A172 (cell line): ENCODE measurements at regions not wholly inside any gene's neighbourhood (a gene's known extent, or its start where the extent isn't known, plus 50 kb on each side); places are given as distances from the start of the nearest gene placed in this dataset.
A peak's percentile ranks its signal among the peaks of the same experiment; 100 is the strongest.

Experiments used
- DNase-seq: peaks from one replicate; pipeline ENCODE4 v3.0.0-alpha.2; 2015; ENCODE audit warnings: low spot score

- DNase-seq, result no peak
Observed at GRCh38 chr13:91167706-91168385, 179.6 kb upstream of the MIR17HG start.

GRCh38 chr13:91168386-91168711, 179.1 kb upstream of the MIR17HG start:
- DNase-seq, result no peak

GRCh38 chr13:91169321-91170050, 178.0 kb upstream of the MIR17HG start:
- no peak for DNase-seq

GRCh38 chr13:91172160-91172559, 175.3 kb upstream of the MIR17HG start:
- DNase-seq, result no peak

DNA sequence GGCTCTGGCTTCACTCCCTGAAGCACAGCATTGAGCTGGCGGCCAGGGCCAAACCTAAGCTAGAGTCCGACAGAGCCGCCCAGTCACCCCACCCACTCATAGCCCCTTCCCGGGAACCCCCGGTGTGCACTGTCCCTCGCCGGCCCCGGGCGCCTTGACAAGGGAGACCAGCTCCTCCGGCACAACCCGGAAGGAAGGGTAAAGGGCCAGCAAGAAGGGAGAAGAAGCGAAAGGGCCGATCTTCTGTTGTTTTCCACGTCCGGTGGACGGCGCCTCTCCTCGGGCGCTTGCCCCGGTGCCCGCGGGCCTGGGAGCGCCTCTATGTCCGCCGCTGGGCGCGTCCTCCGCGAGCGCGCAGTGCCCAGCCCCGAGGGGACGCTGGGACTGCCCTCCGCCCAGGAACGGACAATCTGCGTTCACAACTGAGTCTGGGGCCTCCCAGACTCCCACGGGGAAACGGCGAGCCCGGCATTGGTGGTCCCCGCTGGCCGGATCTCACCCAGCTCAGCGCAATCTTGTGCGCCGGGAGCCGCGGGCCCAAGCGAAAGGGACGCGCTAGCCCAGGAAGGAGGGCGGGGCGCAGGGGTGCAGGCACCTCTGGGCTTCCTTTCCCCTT, 172.5 kb upstream of the MIR17HG start:
- DNase-seq, result no peak

- DNase-seq, result no peak
Observed at GRCh38 chr13:91178099-91178498, 169.4 kb upstream of the MIR17HG start.

GRCh38 chr13:91181892-91182291, 165.6 kb upstream of the MIR17HG start:
- no peak for DNase-seq

DNA sequence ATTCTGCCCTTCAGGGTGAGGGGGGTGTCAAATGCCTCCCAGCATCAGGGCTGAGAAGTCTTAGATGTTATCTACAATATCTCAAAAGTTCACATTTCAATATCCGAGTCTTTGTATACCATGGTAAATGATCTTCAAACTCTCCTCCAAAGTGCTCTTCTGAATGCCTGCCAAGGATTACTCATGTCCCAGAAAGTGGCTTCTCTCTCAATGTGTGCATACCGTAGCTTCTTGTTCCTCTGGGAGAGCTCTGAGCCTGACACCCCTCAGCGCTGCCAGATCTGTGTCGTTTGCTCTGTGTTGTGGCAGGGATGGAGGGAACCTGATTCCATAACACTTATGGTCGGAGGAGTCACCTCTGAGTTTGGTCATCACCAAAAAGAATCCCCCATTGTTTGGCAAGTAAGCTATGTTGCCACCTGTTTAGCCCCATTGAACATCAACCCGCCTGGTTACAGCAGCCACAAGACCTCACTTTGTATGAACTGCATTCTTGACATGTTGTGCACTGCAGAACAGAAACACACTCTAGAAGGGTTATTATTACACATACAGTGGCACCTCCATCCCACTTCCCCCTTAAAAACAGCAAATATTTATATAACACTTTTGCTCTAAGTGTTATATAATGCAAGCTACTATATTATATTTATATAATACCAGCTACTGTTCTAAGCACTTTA, 163.1 kb upstream of the MIR17HG start:
- DNase-seq, result no peak

- peak; percentile 8 for DNase-seq
Observed at GRCh38 chr13:91185294-91185863, 162.1 kb upstream of the MIR17HG start.

DNA sequence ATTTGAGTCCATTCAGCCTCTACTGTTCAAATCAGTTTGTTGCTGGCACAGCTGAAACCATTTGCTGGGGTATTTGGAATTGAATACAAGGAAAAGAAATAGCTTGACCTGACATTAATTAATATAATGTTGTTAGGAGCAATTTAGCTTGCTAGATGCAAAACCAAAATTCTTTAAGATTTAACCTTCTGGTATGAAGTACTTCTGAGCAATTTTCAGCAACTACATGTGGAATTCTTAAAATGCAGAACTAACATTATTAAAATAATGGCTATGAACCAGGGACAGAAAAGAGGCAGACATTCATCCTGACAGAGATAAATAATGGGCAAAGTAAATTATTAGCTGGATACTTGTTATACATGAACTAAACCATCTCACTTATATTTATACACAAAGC, 160.0 kb upstream of the MIR17HG start:
- no peak for DNase-seq

DNA sequence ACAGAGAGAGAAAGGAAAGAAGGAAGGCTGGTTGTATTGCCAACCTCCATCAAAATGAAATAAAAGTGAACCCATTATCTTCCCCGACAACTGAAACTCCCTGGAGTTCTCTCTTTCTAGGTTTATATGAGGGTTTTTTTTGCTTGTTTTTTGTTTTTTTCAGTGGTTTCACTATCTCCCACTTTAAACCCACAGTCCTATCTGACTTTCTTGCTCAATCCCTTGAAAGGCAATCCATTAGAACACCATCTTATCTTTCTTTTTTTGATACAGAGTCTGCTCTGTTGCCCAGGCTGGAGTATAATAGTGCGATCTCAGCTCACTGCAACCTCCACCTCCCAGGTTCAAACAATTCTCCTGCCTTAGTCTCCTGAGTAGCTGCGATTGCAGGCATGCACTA, 158.0 kb upstream of the MIR17HG start:
- no peak for DNase-seq

- DNase-seq, result no peak
Observed at GRCh38 chr13:91193358-91193757, 154.1 kb upstream of the MIR17HG start.

DNA sequence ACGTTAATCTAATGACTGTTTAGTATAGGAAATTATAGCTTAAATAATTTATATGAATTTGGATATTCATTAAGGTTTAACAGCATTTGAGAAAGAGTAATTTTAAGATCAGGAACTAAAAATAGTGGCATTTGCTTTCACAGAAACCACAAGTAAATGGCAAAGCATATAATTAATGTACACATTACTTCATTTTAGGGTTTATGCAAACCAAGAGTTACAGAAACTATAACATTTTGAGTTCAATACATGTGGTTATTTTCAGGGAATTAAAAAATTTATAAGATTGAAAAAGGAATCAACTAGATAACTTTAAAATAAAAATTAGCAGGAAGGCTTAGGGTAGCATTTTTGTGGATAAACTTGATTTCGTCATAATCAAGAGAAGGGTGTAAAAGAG, 151.7 kb upstream of the MIR17HG start:
- DNase-seq, result no peak

DNA sequence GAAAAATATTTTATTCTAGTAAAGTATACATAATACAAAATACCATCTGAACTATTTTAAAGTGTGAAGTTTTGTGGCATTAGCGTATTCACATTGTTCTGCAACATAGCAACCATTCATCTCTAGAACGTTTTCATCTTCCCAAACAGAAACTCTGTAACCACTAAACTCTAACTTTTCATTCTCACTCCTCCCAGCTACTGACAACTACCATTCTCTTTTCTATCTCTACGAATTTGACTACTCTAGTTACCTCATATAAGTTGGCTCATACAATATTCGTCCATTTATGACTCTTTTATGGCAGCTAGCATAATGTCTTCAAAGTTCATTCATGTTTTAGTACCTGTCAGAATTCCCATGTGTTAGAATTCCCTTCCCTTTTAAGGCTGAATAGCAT, 150.5 kb upstream of the MIR17HG start:
- DNase-seq, result no peak

DNA sequence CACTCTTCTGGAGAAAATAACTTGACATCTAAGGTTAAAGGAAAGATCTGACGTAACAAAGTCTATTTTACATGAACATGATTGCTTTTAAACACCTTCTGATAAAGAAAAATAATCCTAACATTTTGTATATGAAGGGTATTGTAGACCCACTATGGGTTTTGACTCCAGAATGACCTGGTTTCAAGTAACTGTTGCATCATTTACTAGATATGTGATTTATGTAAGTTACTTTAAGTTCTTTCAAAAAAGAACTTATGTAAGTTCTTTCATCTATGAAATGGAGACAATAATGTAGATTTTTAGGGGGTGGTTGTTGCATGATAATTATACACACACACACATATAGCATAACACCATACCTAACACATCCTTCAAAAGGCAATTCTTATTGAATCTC, 147.6 kb upstream of the MIR17HG start:
- no peak for DNase-seq

DNA sequence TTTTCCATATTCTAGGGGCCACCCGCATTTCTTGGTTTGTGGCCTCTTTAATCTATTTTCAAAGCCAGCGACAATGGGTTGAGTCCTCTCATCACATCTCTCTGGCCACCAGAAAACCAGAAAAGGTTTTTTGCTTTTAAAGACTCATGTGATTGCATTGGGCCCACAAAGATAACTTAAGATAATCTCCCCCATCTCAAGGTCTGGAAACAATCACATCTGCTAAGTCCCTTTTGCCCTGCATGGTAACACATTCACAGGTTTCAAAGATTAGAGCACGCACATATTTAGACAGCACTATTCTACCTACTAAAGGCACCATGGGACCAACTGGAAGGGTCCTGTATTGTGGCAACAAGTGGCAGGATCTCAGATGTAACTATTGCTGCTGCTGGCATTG, 147.0 kb upstream of the MIR17HG start:
- no peak for DNase-seq

GRCh38 chr13:91203430-91203829, 144.1 kb upstream of the MIR17HG start:
- no peak for DNase-seq

GRCh38 chr13:91207261-91207660, 140.2 kb upstream of the MIR17HG start:
- no peak for DNase-seq

GRCh38 chr13:91211510-91211909, 136.0 kb upstream of the MIR17HG start:
- DNase-seq, result no peak

DNA sequence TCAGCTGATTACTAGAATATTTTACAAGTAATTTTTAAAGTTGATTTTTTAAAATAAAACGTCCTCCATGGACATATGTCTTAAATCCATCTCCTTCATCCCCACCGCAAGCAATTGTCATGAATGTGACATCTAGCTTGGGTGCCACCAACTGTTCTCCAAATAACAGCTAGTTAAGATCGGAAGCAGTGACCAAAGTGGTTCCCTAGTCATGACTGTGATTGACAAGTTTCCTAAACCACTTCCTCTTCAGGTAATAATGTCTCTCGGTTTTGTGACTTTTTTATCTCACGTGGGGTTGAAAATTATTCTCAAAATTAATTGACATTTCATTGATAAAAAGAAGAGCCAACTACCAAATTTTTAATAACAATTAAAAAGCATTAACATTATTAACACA, 135.3 kb upstream of the MIR17HG start:
- no peak for DNase-seq

DNA sequence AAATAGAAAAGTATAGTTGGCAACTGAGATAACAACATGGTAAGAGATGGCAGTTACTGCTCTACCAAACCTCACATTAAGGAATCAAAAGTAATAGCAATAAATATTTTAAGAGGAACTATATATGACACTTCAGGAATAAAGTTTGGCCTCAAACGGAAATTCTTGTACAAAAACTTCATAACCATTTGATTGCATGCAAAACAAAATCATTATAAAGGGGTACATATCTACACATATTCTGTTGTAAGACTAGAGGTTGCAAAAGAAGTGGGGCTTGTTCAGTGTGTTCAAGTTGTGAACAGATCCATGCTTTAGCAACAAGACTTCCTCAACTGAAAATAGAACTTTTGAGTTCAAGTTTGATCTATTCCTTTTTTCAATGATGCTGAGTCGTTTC, 133.5 kb upstream of the MIR17HG start:
- DNase-seq, result no peak

DNA sequence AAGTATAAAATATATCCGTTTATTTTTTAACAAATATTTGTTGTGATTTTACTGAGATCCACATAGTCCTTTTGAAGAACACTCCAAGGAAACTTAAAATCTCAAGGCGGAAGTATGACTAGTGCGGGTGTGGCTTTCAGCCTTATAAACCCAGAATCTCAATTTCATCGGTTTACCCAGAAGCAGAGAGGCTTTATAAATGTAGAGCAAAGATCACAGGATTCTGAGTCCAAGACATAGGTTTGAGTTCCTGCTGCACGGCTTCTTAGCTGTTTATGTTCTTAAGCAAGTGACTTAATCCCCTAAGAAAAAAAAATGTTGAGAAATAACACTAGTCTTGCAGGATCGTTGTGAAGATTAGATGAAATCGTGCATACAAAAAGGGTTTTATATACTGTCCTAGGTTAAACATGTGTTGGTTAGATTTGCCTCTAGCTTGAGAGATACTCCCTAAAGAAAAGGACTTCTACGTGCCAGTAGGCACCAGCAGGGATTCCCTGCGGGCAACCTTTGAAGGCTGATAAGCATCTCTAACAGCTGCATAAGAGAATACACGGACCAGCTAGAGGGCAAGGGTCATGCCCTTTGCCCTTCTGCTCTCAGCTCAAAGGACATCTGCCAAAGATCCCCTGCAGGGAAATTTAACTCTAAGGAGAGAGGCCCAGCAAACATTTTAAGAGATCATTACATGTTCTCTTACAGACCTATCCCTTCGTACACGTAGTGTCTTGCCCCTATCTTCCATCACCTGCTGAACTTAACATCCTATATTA, 130.4 kb upstream of the MIR17HG start:
- no peak for DNase-seq
